Vagina (tissue), 2 donors: ENCODE measurements at regions not wholly inside any gene's neighbourhood (a gene's known extent, or its start where the extent isn't known, plus 50 kb on each side); places are given as distances from the start of the nearest gene placed in this dataset.

Experiments
- DNase-seq, 2 donors: peaks; one replicate each; pipeline ENCODE4 v3.0.0-alpha.2; 2017; ENCODE audit errors: extremely low spot score in 2 of 2
- H3K27ac ChIP-seq: fragments of 200-600 bp; sonication (generic); one replicate; pipeline ENCODE4 v1.5.1; 2019
- H3K27me3 ChIP-seq: fragments of 200-600 bp; sonication (generic); one replicate; pipeline ENCODE4 v1.5.1; 2019
- H3K36me3 ChIP-seq, 2 donors: fragments of 200-600 bp; sonication (generic); one replicate each; pipeline ENCODE4 v1.5.1; 2017 to 2019
- H3K4me1 ChIP-seq: fragments of 200-600 bp; sonication (generic); one replicate; pipeline ENCODE4 v1.5.1; 2019
- H3K4me3 ChIP-seq, 2 donors: fragments of 200-600 bp; sonication (generic); 1 replicate in 1 of 2; 2 replicates in 1 of 2; pipeline ENCODE4 v1.5.1; 2016 to 2019
- H3K9me3 ChIP-seq: fragments of 200-600 bp; sonication (generic); one replicate; pipeline ENCODE4 v1.5.1; 2019
- POLR2A ChIP-seq, 2 donors: fragments of 450-650 bp; IDR thresholded peaks; one replicate each; pipeline ENCODE4 v1.6.1; 2017; ENCODE audit warnings: antibody characterized with exemption in 2 of 2, mild to moderate bottlenecking in 2 of 2, moderate library complexity in 2 of 2
- POLR2AphosphoS5 ChIP-seq, 2 donors: sonication (generic); formaldehyde crosslinking; IDR thresholded peaks; one replicate each; pipeline ENCODE4 v1.9.0; 2017; ENCODE audit warnings: antibody characterized with exemption in 2 of 2, mild to moderate bottlenecking in 2 of 2, low read depth in 1 of 2; ENCODE audit not compliant: insufficient read depth in 1 of 2
- intact Hi-C: fragments of 100-400 bp; cut with DNase I; formaldehyde crosslinking; loops from one replicate; pipeline ENCODE4 v1.15.1; 2023
- TF ChIP-seq, protein P1 (sequence below), 3 experiments: fragments of 450-650 bp in 2 of 3; fragments of 200-600 bp in 1 of 3; sonication (generic) in 1 of 3; IDR thresholded peaks; one replicate each; pipeline ENCODE4 v1.5.1; 2017 to 2019; ENCODE audit warnings: antibody characterized with exemption in 3 of 3, mild to moderate bottlenecking in 2 of 3, moderate library complexity in 2 of 3

GRCh38 chr2:147386284-147386683, 458.5 kb upstream of the ACVR2A start:
- no peak overlapping the region for H3K4me3 ChIP-seq
- no peaks in the 10 kb centered on the region for H3K9me3 ChIP-seq
- H3K27me3 ChIP-seq: no peaks in the 10 kb centered on the region
- intact Hi-C loops: no loop called here
- H3K27ac ChIP-seq: no peak overlapping the region
- TF ChIP-seq, protein P1, sequence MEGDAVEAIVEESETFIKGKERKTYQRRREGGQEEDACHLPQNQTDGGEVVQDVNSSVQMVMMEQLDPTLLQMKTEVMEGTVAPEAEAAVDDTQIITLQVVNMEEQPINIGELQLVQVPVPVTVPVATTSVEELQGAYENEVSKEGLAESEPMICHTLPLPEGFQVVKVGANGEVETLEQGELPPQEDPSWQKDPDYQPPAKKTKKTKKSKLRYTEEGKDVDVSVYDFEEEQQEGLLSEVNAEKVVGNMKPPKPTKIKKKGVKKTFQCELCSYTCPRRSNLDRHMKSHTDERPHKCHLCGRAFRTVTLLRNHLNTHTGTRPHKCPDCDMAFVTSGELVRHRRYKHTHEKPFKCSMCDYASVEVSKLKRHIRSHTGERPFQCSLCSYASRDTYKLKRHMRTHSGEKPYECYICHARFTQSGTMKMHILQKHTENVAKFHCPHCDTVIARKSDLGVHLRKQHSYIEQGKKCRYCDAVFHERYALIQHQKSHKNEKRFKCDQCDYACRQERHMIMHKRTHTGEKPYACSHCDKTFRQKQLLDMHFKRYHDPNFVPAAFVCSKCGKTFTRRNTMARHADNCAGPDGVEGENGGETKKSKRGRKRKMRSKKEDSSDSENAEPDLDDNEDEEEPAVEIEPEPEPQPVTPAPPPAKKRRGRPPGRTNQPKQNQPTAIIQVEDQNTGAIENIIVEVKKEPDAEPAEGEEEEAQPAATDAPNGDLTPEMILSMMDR (IDR thresholded peaks at IDR 0.05): no peak
- no peak for TF ChIP-seq POLR2AphosphoS5 (IDR thresholded peaks at IDR 0.05; ENCODE audit: insufficient read depth in 1 of 2, low read depth in 1 of 2)
- no peak for TF ChIP-seq POLR2A (IDR thresholded peaks at IDR 0.05)
- H3K4me1 ChIP-seq: no peaks in the 10 kb centered on the region
- H3K36me3 ChIP-seq: no peaks in the 10 kb centered on the region
- DNase-seq: no peak

GRCh38 chr2:147385600-147385999, 459.2 kb upstream of the ACVR2A start:
- H3K9me3 ChIP-seq: no peaks in the 10 kb centered on the region
- no peak for DNase-seq
- H3K4me1 ChIP-seq: no peaks in the 10 kb centered on the region
- no peaks in the 10 kb centered on the region for H3K27me3 ChIP-seq
- no peaks in the 10 kb centered on the region for H3K36me3 ChIP-seq
- intact Hi-C loops: no loop called here
- H3K27ac ChIP-seq: no peak overlapping the region
- TF ChIP-seq, protein P1 (IDR thresholded peaks at IDR 0.05): no peak
- TF ChIP-seq POLR2AphosphoS5 (IDR thresholded peaks at IDR 0.05; ENCODE audit: insufficient read depth in 1 of 2, low read depth in 1 of 2) (no peak), POLR2A (IDR thresholded peaks at IDR 0.05) (no peak)
- H3K4me3 ChIP-seq: no peak overlapping the region

DNA sequence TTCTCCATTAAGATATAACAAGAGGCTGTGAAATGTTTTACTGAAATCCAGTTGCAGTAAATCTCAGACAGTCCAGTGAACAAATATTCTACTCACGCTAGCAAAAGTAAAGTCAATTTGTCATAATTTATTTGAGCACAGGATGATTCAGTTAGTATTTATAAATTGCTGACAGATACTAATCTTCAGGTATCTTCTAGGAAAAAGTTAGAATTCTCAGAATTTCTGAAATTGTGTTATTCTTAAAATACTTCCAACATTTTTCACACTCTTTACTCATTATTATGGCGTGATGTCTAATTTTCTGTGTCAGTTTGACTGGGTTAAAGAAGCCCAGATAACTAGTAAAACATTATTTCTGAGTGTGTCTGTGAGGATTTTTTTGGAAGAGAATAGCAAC, 460.2 kb upstream of the ACVR2A start:
- intact Hi-C loops: no loop called here
- TF ChIP-seq, protein P1 (IDR thresholded peaks at IDR 0.05): no peak

GRCh38 chr2:147382322-147382948, 462.4 kb upstream of the ACVR2A start:
- no peaks in the 10 kb centered on the region for H3K36me3 ChIP-seq
- no peaks in the 10 kb centered on the region for H3K4me1 ChIP-seq
- no peak overlapping the region for H3K27ac ChIP-seq
- no peaks in the 10 kb centered on the region for H3K27me3 ChIP-seq
- H3K4me3 ChIP-seq: no peak overlapping the region
- intact Hi-C loops: no loop called here
- TF ChIP-seq POLR2AphosphoS5 (IDR thresholded peaks at IDR 0.05; ENCODE audit: insufficient read depth in 1 of 2, low read depth in 1 of 2) (no peak), POLR2A (IDR thresholded peaks at IDR 0.05) (no peak)
- TF ChIP-seq, protein P1 (IDR thresholded peaks at IDR 0.05): no peak
- no peak for DNase-seq
- no peaks in the 10 kb centered on the region for H3K9me3 ChIP-seq

More for the DNA sequence above, 460.2 kb upstream of the ACVR2A start:
- Histone ChIP-seq H3K27ac (no peak overlapping the region), H3K4me1 (no peaks in the 10 kb centered on the region), H3K36me3 (no peaks in the 10 kb centered on the region), H3K27me3 (no peaks in the 10 kb centered on the region), H3K9me3 (no peaks in the 10 kb centered on the region), H3K4me3 (no peak overlapping the region)
- DNase-seq: no peak

GRCh38 chr2:147378403-147378802, 466.4 kb upstream of the ACVR2A start:
- H3K4me3 ChIP-seq: no peak overlapping the region
- peaks cover 13% of the 10 kb centered on the region for H3K4me1 ChIP-seq
- no peak overlapping the region for H3K27ac ChIP-seq
- H3K36me3 ChIP-seq: no peaks in the 10 kb centered on the region
- intact Hi-C loops: no loop called here
- no peaks in the 10 kb centered on the region for H3K9me3 ChIP-seq
- DNase-seq: no peak
- H3K27me3 ChIP-seq: no peaks in the 10 kb centered on the region
- TF ChIP-seq, protein P1 (IDR thresholded peaks at IDR 0.05): no peak
- TF ChIP-seq POLR2A (IDR thresholded peaks at IDR 0.05) (no peak), POLR2AphosphoS5 (IDR thresholded peaks at IDR 0.05; ENCODE audit: insufficient read depth in 1 of 2, low read depth in 1 of 2) (no peak)
